Stromal cell of bone marrow (primary cell): ENCODE measurements at regions not wholly inside any gene's neighbourhood (a gene's known extent, or its start where the extent isn't known, plus 50 kb on each side); places are given as distances from the start of the nearest gene placed in this dataset.
A peak's percentile ranks its signal among the peaks of the same experiment; 100 is the strongest.
"Not testable (repeated sequence)": the region's sequence is repeated elsewhere in the genome, so short reads cannot be mapped to it uniquely, and the experiment has no call there.

Experiments used
- DNase-seq: peaks from one replicate; pipeline ENCODE4 v3.0.0-alpha.2; 2012; ENCODE audit warnings: low read depth

DNA sequence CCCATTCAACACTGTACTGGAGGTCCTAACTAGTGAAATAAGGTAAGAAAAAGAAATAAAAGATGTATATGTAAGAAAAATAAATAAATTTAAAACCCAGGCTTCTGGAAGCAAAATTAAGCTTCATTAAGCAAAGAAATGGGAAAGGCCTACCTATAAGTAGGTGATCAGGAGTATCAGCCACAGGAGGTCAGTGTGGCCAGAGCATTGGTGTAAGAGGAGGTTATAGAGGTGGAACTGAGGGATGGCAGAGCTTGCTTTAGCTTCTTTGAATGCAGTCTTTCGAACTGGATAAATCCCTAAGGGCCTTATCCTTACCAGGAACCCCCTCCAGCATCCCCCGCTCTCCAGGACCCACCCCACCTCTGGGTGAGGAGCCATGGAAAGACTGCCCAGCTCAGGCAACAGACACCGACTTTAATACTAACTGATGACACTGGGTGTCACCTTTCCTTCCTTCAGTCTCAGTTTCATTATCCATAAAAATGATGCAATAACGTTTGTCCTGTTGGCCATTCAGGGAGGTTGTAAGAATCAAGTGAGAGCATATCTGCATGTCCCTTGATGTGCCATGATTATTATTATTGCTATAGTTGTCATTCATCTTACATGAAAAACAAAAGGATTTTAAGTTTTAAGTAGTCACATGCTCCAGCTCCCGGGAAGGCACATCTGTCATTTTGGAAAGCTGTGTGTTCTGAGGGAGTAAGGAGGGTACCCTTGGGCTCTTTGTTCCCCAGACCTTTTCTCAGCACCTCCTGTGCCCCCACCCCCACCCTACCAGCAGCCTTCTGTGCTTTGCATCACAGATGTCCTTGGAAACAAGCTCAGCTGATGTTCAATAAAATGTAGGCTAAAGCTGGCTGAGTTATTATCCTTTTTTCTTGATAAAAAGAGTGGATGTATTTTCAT lies 50.8 kb upstream of the CTNNA1 start:
- DNase-seq: no peak

DNA sequence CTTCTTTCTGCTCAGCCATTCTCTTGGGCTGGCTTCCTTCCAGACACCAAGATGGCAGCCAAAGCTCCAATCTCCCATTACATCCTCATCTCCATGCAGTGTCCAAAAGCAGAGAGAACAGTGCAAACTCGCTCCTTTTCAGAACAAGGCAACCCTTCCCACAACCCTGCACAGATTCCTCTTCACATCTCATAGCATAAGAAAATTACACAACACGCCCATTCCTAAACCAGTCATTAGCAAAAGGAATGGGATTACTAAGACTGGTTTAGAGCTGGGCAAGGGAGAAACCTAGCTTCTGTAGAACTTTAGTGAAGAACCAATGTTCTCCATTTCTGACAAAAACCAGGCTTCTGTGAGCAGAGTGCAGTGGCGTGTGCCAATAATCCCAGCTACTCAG lies 51.5 kb upstream of the CTNNA1 start:
- no peak for DNase-seq

DNA sequence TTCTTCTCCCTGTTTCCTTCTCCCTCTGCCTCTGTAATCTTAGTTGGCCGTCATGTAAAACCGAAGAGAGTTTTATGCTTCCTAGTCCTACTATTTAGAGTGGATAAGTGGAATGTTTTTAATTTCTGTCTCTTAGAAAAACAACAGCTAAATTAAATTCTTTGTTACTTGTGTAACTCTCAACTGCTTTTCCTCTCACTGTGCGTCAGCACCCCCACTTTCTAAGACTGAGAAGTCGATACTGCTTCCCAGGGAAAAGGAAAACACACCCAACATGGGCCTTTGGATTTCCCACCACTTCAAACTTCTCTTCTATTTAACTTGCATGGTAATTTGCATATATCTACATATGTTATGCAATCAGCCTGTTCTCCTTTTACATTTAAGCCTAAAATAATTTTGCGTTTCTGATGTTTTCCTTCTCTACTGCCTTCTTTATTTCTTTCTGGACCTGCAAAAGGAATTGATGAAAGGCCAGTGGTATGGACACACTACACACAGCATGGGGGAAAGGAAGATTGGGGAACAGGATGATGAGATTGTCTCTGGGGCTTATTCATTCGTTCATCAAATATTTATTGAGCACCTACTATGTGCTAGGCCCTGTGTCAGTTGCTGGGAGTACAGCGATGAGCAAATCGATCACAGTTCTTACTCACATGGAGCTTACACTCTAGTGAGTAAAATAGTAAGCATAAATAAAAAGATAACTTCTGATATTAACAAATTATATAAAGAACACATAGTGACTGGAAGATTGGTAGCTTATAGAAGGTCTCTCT lies 52.5 kb upstream of the CTNNA1 start:
- DNase-seq: no peak

GRCh38 chr5:138699482-138699881 lies 53.7 kb upstream of the CTNNA1 start:
- no peak for DNase-seq

- DNase-seq: no peak
Measured at GRCh38 chr5:138698713-138699112, 54.5 kb upstream of the CTNNA1 start.

DNA sequence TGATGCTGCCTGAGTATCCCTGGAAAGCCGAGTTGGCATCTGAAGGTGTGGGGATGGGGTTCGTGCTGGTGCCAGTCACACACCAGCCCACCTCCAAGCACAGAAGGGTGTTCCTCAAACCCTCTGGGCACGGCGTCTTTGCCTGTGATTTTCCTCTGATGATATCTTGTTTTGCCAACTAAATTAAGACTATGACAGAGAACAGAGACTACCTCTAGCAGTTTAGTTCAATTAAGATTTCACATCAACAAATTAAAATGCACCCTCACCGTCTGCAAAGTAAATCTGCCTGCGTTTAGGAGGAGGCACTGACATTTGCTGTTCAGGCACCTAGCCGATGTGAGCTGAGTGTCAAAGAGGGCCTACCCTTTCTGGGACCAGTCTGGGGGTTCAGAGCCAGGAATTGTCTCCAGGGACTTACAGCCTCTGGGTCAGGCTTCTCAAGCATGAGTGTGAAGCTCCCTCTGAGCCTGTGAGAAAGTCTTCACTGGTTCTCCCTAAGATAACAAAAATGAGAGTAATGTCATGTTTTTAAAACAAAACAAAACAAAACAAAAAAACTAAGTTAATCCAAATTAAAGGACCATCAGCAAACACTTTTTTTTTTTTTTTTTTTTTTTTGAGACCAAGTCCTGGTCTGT lies 55.4 kb upstream of the CTNNA1 start:
- no peak for DNase-seq

GRCh38 chr5:138696501-138696900 lies 56.7 kb upstream of the CTNNA1 start:
- DNase-seq: no peak

DNA sequence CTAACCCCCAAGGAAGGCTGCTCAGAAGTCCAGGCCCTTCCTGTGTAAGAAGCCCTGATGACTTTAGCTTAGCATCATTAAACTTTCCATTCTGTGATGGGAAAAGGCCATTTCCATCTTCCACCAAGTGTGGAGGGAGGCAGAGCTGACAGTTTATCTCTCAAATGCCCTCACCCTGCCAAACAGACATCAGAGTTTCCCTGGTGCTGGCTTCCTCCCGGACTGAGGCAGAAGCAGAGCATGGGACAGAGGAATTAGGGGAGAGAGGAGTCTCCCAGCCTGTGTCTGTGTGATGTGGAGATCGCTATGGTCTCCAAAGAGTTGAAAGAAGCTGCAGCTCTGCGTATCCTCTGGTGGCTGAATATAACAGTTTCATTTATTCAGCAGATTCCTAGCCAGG lies 57.4 kb upstream of the CTNNA1 start:
- no peak for DNase-seq

DNA sequence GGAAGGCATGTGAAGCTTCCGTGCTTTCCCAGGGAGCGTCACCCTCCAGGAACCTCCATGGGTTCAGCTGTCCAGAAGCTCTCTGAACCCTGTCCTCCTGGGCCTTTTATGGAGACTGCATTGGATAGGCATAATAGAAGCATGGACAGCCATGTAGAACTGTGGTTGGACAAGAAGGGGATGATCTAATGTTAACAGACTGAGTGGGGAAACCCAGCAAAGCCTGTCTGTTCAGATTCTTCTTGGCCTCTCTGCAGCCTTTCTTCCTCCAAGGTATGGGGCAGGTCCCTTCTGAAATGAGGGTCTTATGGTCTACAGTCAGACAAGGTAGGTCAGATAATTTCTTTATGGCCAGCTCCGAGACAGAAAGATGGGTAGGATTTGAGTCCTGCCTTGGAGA lies 59.1 kb upstream of the CTNNA1 start:
- no peak for DNase-seq

DNA sequence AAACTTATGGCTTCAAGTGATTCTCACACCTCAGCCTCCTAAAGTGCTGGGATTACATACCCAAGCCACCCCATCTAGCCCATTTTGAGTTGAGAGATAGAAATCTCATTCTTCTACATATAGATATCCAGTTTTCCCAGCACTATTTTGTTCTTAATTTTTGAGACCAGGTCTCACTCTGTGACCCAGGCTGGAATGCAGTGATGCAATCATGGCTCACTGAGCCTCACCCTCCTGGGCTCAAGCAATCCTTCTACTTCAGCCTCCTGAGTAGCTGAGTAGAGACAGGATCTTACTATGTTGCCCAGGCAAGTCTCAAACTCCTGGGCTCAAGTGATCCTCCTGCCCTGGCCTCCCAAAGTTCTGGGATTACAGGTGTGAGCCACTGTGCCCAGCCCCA lies 60.9 kb upstream of the CTNNA1 start:
- DNase-seq: no peak

DNA sequence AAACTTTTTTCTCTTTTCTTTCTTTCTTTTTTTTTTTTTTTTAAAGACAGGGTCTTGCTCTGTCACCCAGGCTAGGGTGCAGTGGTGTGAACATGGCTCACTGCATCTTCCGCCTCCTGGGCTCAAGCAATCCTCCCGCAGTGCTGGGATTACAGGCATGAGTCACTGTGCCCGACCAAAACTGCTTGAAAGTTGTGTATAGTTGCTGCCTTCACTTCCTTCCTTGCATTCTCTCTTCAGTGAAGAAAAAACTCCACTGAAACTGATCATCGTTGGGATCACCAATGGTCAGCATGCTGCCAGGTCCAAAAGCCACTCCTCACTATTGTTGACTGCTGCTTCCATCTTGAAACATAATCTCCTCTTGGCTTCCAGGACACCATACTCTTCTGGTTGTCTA lies 66.6 kb upstream of the CTNNA1 start:
- peak; percentile 40 for DNase-seq

GRCh38 chr5:138685193-138685745 lies 68.0 kb upstream of the CTNNA1 start:
- DNase-seq: peak; percentile 74

DNA sequence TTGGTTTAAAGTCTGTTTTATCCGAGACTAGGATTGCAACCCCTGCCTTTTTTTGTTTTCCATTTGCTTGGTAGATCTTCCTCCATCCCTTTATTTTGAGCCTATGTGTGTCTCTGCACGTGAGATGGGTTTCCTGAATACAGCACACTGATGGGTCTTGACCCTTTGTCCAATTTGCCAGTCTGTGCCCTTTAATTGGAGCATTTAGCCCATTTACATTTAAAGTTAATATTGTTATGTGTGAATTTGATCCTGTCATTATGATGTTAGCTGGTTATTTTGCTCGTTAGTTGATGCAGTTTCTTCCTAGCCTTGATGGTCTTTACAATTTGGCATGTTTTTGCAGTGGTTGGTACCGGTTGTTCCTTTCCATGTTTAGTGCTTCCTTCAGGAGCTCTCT lies 70.8 kb upstream of the CTNNA1 start:
- not testable (repeated sequence) for DNase-seq

GRCh38 chr5:138678826-138679225 lies 74.4 kb upstream of the CTNNA1 start:
- not testable (repeated sequence) for DNase-seq

GRCh38 chr5:138677782-138678181 lies 75.4 kb upstream of the CTNNA1 start:
- no peak for DNase-seq

DNA sequence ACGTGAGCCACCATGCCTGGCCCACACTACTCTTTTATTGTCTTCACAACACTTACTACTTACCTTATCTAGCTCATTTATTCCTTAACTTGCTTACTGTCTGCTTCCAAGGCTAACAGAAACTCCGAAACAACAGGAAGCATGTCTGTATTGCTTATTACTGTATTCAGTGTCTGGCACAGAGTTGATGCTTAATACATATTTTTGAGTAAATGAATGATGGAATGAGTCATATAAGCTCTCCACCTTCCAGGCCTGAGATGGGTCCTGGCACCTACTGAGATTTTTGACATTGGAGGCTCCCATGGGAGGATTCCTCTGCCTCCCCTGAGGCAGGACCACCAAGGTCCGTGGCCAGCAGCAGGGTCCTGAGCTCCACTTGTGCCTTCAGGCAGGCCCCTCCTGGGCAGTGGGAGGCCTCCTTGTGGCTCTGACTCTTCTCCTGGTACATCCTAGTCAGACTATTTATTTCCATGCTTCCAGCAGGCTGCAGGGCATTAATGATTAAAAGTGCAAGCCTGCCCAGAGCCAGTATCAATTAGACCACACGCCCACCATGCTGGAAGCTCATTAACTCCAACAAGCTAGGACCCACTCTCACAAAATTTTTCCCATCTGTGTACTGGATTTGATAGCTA lies 76.5 kb upstream of the CTNNA1 start:
- DNase-seq: no peak

DNA sequence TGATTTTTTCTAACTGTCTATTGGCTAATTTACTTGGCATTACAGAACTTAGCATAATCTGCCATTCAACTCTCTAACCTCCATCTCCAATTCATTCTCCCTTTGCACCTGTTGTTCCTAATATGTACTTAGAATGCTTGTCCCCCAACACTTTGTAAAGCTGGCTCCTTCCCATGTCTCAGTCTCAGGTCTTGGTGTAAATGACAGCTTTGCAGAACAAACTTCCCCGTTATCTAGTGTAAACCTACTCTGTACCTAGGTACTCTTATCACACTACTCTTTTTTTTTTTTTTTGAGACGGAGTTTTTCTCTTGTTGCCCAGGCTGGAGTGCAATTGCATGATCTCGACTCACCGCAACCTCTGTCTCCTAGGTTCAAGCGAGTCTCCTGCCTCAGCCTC lies 77.2 kb upstream of the CTNNA1 start:
- no peak for DNase-seq

- no peak for DNase-seq
Measured at GRCh38 chr5:138668451-138669380, 84.5 kb upstream of the CTNNA1 start.

DNA sequence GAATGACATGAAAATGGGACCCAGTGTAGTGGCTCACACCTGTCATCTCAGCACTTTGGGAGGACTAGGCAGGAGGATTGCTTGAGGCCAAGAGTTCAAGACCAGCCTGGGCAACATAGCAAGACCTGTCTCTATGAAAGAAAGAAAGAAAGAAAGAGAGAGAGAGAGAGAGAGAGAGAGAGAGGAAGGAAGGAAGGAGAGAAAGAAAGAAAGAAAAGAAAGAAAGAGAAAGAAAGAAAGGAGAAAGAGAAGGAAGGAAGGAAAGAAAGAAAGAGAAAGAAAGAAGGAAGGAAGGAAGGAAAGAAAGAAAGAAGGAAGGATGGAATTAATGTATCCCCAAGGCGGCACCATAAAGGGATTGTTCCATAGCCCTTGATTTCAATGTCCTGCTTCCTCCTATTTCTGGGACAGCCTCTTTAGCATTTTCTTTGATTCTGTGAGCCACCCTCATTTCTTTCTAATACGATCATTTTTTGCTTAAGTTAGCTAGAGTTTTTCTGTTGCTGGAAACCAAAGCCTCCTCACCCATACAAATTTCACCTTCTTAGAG lies 85.4 kb upstream of the CTNNA1 start:
- DNase-seq: not testable (repeated sequence)

DNA sequence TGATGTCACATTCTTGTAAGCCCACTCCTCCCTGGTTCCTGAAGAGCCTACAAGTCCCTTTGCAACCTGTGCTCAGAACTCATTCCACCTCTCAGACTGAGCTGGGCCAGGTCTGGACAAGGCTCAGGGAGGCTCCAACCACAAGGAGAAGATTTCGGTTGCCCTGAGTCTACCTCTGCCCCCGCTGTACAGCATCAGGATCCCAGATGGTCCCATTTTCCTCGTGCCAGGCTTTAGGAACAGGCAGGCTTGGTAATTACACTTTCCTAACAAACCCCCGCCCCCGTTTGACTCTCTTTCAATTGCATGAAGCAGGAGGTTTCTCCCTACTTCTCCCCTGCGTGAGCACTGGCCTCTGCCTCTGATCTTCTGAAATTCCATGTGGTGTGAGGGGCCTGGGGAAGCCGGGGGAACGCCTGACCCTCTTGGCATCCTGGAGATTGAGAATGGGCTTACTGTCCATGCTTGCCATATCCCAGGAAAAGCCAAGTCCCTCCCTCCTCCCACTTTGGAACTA lies 86.9 kb upstream of the CTNNA1 start:
- DNase-seq: no peak
